ENCODE measurements at regions not wholly inside any gene's neighbourhood (a gene's known extent, or its start where the extent isn't known, plus 50 kb on each side); places are given as distances from the start of the nearest gene placed in this dataset.

DNA sequence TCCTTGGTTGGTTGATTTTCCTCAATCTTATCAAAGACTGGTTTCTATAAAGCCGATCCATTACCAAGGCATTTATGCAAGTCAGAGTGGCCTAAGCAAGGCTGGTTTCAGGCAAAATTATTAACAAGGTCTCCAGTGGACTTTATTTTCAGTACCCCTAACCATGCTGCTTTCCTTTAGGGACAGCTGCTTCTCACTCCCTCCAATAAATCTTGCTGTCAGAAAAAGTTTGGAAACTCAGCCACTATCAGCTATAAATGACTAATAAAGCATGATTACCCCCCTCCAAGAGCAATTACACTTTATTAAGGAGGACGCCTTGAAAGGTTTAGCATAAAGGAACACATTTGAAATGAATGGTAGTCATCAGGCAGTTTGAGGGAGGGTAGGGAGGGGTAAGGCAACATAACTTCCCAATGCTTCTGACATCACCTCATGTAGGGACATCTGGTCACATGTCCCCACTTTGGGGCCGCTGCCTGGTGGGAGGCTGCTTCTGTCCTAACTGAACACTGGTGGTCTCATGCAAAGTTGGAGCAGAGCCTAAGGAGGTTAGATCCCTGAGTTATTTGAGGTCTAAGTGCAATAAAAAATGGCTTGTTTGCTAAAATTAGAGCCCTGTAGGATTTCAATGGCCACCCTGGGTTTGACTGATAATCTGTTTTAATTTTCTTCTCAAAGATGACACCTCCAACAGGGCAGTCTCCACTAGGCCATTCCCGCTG is 58.0 kb upstream of the TMEM178A start:
- BruUV-seq (replicated peaks), result no TSS peak
- Mint-ChIP-seq H3K4me3 (ENCODE audit: low read depth, unreplicated experiment) (no peak overlapping the region), H3K27me3 (ENCODE audit: unreplicated experiment) (peaks cover 26% of the 10 kb centered on the region), H3K36me3 (ENCODE audit: insufficient read depth, unreplicated experiment) (no peaks in the 10 kb centered on the region), H3K4me1 (ENCODE audit: low read depth, unreplicated experiment) (no peaks in the 10 kb centered on the region), H3K9me3 (ENCODE audit: low read depth, unreplicated experiment) (no peaks in the 10 kb centered on the region), H3K27ac (ENCODE audit: unreplicated experiment) (no peak overlapping the region)
- TF ChIP-seq, protein P1, sequence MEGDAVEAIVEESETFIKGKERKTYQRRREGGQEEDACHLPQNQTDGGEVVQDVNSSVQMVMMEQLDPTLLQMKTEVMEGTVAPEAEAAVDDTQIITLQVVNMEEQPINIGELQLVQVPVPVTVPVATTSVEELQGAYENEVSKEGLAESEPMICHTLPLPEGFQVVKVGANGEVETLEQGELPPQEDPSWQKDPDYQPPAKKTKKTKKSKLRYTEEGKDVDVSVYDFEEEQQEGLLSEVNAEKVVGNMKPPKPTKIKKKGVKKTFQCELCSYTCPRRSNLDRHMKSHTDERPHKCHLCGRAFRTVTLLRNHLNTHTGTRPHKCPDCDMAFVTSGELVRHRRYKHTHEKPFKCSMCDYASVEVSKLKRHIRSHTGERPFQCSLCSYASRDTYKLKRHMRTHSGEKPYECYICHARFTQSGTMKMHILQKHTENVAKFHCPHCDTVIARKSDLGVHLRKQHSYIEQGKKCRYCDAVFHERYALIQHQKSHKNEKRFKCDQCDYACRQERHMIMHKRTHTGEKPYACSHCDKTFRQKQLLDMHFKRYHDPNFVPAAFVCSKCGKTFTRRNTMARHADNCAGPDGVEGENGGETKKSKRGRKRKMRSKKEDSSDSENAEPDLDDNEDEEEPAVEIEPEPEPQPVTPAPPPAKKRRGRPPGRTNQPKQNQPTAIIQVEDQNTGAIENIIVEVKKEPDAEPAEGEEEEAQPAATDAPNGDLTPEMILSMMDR (IDR thresholded peaks at IDR 0.05; ENCODE audit: unreplicated experiment), result no peak
- intact Hi-C loops (cut with micrococcal nuclease; ENCODE audit: unreplicated experiment), result no loop called here
- no peak for DNase-seq
- CTCF ChIA-PET, result no interaction called here

DNA sequence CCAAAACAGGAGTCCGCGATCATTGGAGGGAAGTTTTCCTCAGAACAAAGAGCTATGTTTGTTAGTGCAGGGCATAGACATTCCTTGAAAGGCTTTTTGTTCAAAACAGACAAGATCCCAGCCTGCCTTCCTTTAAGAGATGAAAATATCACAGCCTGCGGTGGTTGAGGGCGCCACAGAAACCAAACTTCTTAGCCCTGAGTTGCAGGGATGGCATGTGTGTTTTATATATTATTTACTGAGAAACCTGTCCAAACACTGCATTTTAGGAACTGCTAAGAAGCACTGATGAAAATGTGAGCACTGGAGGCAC is 57.5 kb upstream of the TMEM178A start:
- BruUV-seq (replicated peaks), result no TSS peak
- H3K9me3 Mint-ChIP-seq (ENCODE audit: low read depth, unreplicated experiment), result no peaks in the 10 kb centered on the region
- intact Hi-C loops (cut with micrococcal nuclease; ENCODE audit: unreplicated experiment), result no loop called here
- DNase-seq, result no peak
- H3K27ac Mint-ChIP-seq (ENCODE audit: unreplicated experiment), result no peak overlapping the region
- H3K4me1 Mint-ChIP-seq (ENCODE audit: low read depth, unreplicated experiment), result no peaks in the 10 kb centered on the region
- H3K36me3 Mint-ChIP-seq (ENCODE audit: insufficient read depth, unreplicated experiment), result no peaks in the 10 kb centered on the region
- TF ChIP-seq, protein P1 (IDR thresholded peaks at IDR 0.05; ENCODE audit: unreplicated experiment), result no peak
- CTCF ChIA-PET, result no interaction called here
- H3K4me3 Mint-ChIP-seq (ENCODE audit: low read depth, unreplicated experiment), result no peak overlapping the region
- peaks cover 26% of the 10 kb centered on the region for H3K27me3 Mint-ChIP-seq (ENCODE audit: unreplicated experiment)

DNA sequence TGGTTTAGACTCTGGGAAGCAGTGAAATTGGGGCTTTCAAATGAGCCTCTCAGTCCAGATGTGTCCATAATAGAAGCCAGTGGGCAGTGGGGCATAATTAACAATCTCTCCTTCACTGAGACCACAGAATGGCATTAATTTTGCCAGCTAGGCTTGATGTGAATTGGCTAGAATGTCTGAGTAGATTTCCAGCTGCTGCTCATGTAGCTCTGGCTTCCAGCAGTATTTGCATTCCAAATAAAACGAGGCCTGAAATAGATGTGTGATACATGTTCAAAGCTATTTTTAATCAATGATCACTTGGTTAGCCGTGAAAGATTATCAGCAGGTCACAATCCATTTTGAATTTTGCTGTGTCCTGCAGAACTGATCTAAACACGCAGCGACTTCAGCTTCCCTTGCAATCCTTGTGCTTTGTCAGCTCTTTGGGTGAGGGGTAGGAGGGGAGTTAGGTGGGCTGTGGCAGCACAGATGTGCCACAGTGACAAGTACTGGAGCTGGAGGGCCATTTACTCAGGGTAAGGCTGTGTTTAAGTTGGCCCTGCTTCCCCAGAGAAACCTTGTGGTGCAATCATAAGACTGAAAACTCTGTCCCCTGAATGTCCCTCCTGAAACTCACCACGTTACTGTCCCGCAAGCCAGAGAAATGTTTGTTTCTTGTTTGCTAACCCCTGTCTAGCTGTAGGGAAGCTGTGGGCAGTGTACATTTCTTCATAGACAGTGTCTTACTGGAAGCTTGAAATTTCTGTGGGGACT is 56.9 kb upstream of the TMEM178A start:
- no TSS peak for BruUV-seq (replicated peaks)
- no peak for DNase-seq
- TF ChIP-seq, protein P1 (IDR thresholded peaks at IDR 0.05; ENCODE audit: unreplicated experiment), result no peak
- intact Hi-C loops (cut with micrococcal nuclease; ENCODE audit: unreplicated experiment), result no loop called here
- Mint-ChIP-seq H3K4me1 (ENCODE audit: low read depth, unreplicated experiment) (no peaks in the 10 kb centered on the region), H3K27me3 (ENCODE audit: unreplicated experiment) (peaks cover 29% of the 10 kb centered on the region), H3K27ac (ENCODE audit: unreplicated experiment) (no peak overlapping the region), H3K9me3 (ENCODE audit: low read depth, unreplicated experiment) (no peaks in the 10 kb centered on the region), H3K36me3 (ENCODE audit: insufficient read depth, unreplicated experiment) (no peaks in the 10 kb centered on the region), H3K4me3 (ENCODE audit: low read depth, unreplicated experiment) (no peak overlapping the region)
- CTCF ChIA-PET, result no interaction called here

DNA sequence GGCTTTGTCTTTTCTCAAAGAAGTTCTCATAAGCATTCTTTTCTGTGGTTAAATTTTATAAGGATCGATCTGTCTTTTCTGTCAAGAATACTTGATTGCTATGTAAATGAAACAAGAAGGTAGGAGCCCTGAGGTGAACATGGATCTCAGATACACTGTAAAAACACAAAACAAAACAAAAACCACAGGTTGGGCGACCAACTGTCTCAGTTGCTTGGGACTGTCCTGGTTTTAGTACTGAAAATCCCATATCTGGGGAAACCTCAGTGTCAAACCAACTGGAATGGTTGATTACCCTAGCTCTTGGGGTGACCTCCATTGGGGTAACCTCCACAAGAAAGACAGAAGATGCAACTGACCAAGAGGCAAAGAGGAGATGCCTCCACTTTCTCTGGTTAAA is 55.8 kb upstream of the TMEM178A start:
- CTCF ChIA-PET, result interaction anchor here (0.8 kb wide), 1 partner anchor 13 kb away, joined by 3 read pairs; no protein-coding TSS in a partner anchor
- H3K36me3 Mint-ChIP-seq (ENCODE audit: insufficient read depth, unreplicated experiment), result no peaks in the 10 kb centered on the region
- H3K27me3 Mint-ChIP-seq (ENCODE audit: unreplicated experiment), result peaks cover 37% of the 10 kb centered on the region
- H3K4me1 Mint-ChIP-seq (ENCODE audit: low read depth, unreplicated experiment), result no peaks in the 10 kb centered on the region
- intact Hi-C loops (cut with micrococcal nuclease; ENCODE audit: unreplicated experiment), result no loop called here
- no peak for DNase-seq
- TF ChIP-seq, protein P1 (IDR thresholded peaks at IDR 0.05; ENCODE audit: unreplicated experiment), result no peak
- BruUV-seq (replicated peaks), result no TSS peak
- no peaks in the 10 kb centered on the region for H3K9me3 Mint-ChIP-seq (ENCODE audit: low read depth, unreplicated experiment)
- H3K27ac Mint-ChIP-seq (ENCODE audit: unreplicated experiment), result no peak overlapping the region
- no peak overlapping the region for H3K4me3 Mint-ChIP-seq (ENCODE audit: low read depth, unreplicated experiment)
